SK-N-SH (cell line): ENCODE measurements at regions not wholly inside any gene's neighbourhood (a gene's known extent, or its start where the extent isn't known, plus 50 kb on each side); places are given as distances from the start of the nearest gene placed in this dataset.
A peak's percentile ranks its signal among the peaks of the same experiment; 100 is the strongest.

Source experiments
- CTCF ChIA-PET: fragments of 300-600, 350-600 bp; formaldehyde crosslinking; extraction: SDS; loops from one replicate; lab custom pipeline; 2021; lab: Yijun Ruan, JAX
- POLR2A ChIA-PET: fragments of 350-600 bp; sonication (Branson Sonifier 250); formaldehyde crosslinking; extraction: SDS; loops from one replicate; lab custom pipeline; 2020; ENCODE audit warnings: antibody characterized with exemption, inconsistent platforms; lab: Yijun Ruan, JAX
- DNase-seq: peaks from one replicate; pipeline ENCODE4 v3.0.0; 2012
- H2AFZ ChIP-seq: fragments of 200-600 bp; sonication (generic); 2 replicates; pipeline ENCODE4 v1.8.1; 2016; ENCODE audit warnings: antibody characterized with exemption, mild to moderate bottlenecking, low read depth
- H3F3A ChIP-seq: fragments of 200-600 bp; sonication (generic); replicated peaks from 2 replicates; pipeline ENCODE3; 2016; ENCODE audit warnings: antibody characterized with exemption, mild to moderate bottlenecking; ENCODE audit not compliant: insufficient read depth
- H3K27ac ChIP-seq, 2 experiments: fragments of 200-500 bp in 1 of 2; fragments of 200-600 bp in 1 of 2; sonication (Bioruptor generic) in 1 of 2; sonication (generic), shearing (Covaris generic) in 1 of 2; 2 replicates each; pipeline versions ENCODE4 v1.5.1 to v1.6.1; 2014 to 2016; ENCODE audit warnings: low read depth in 2 of 2, inconsistent platforms in 1 of 2, low read length in 1 of 2, mild to moderate bottlenecking in 1 of 2, mixed read lengths in 1 of 2
- H3K27me3 ChIP-seq: fragments of 200-600 bp; sonication (generic), shearing (Covaris generic); 2 replicates; pipeline ENCODE4 v1.6.1; 2016; ENCODE audit warnings: mixed run types; ENCODE audit not compliant: insufficient read depth
- H3K36me3 ChIP-seq, 2 experiments: fragments of 200-500 bp in 1 of 2; fragments of 200-600 bp in 1 of 2; sonication (Bioruptor generic) in 1 of 2; sonication (generic) in 1 of 2; replicated peaks in 1 of 2; 2 replicates each; pipeline versions ENCODE3 to v1.5.1; 2014 to 2016; ENCODE audit warnings: low read length in 1 of 2, mild to moderate bottlenecking in 1 of 2; ENCODE audit not compliant: insufficient read depth in 2 of 2, control insufficient read depth in 1 of 2
- H3K4me1 ChIP-seq, 2 experiments: fragments of 200-500 bp in 1 of 2; fragments of 200-600 bp in 1 of 2; sonication (Bioruptor generic) in 1 of 2; sonication (generic), shearing (Covaris generic) in 1 of 2; 2 replicates each; pipeline versions ENCODE4 v1.5.1 to v1.6.1; 2014 to 2016; ENCODE audit warnings: low read depth in 1 of 2, low read length in 1 of 2, mixed run types in 1 of 2; ENCODE audit not compliant: insufficient read depth in 2 of 2, control insufficient read depth in 1 of 2
- H3K4me2 ChIP-seq: fragments of 200-600 bp; sonication (generic), shearing (Covaris generic); 2 replicates; pipeline ENCODE4 v1.6.1; 2017; ENCODE audit warnings: mixed run types
- H3K4me3 ChIP-seq, 2 experiments: fragments of 200-500 bp in 1 of 2; fragments of 200-600 bp in 1 of 2; sonication (Bioruptor generic) in 1 of 2; sonication (generic), shearing (Covaris generic) in 1 of 2; 2 replicates each; pipeline versions ENCODE4 v1.5.1 to v1.8.1; 2014 to 2016; ENCODE audit warnings: low read depth in 2 of 2, inconsistent platforms in 1 of 2, low read length in 1 of 2, mild to moderate bottlenecking in 1 of 2, mixed read lengths in 1 of 2, moderate library complexity in 1 of 2
- H3K79me2 ChIP-seq: fragments of 200-600 bp; sonication (generic); 2 replicates; pipeline ENCODE4 v1.8.1; 2017; ENCODE audit warnings: mild to moderate bottlenecking; ENCODE audit not compliant: insufficient read depth
- H3K9ac ChIP-seq: fragments of 200-600 bp; sonication (generic); 2 replicates; pipeline ENCODE4 v1.6.1; 2017; ENCODE audit warnings: mixed run types
- H3K9me2 ChIP-seq: fragments of 200-600 bp; sonication (generic); 2 replicates; pipeline ENCODE4 v1.6.1; 2017; ENCODE audit warnings: mixed run types
- H3K9me3 ChIP-seq: fragments of 200-600 bp; sonication (generic); 2 replicates; pipeline ENCODE4 v1.6.1; 2017; ENCODE audit warnings: mixed run types, mild to moderate bottlenecking, moderate library complexity
- H4K20me1 ChIP-seq: fragments of 200-600 bp; sonication (generic); 2 replicates; pipeline ENCODE4 v1.6.1; 2017; ENCODE audit warnings: mild to moderate bottlenecking, mixed run types; ENCODE audit not compliant: insufficient read depth
- FOSL2 ChIP-seq: IDR thresholded peaks from 2 replicates; pipeline ENCODE4 v1.4.0; 2012; ENCODE audit warnings: low read depth, mild to moderate bottlenecking, moderate library complexity, borderline replicate concordance
- FOXJ3 ChIP-seq: sonication (generic); formaldehyde crosslinking; IDR thresholded peaks from 2 replicates; pipeline ENCODE4 v1.5.1; 2020; ENCODE audit warnings: mild to moderate bottlenecking, missing genetic modification reagents
- NFIC ChIP-seq: IDR thresholded peaks from 2 replicates; pipeline ENCODE4 v1.4.0; 2012; ENCODE audit warnings: borderline replicate concordance
- NRF1 ChIP-seq: IDR thresholded peaks from 2 replicates; pipeline ENCODE4 v1.6.1; 2012; ENCODE audit warnings: low read depth, mild to moderate bottlenecking, low read length
- POLR2AphosphoS5 ChIP-seq: IDR thresholded peaks from 2 replicates; pipeline ENCODE4 v1.6.1; 2012; ENCODE audit warnings: low read depth, low read length
- RAD21 ChIP-seq: IDR thresholded peaks from 2 replicates; pipeline ENCODE4 v1.6.1; 2012; ENCODE audit warnings: mild to moderate bottlenecking, low read length
- SIN3A ChIP-seq: IDR thresholded peaks from 2 replicates; pipeline ENCODE4 v1.6.1; 2012; ENCODE audit warnings: low read depth, mild to moderate bottlenecking, low read length, moderate library complexity, borderline replicate concordance
- TAF1 ChIP-seq: IDR thresholded peaks from 2 replicates; pipeline ENCODE4 v1.6.1; 2012; ENCODE audit warnings: low read depth, mild to moderate bottlenecking, low read length, moderate library complexity, borderline replicate concordance
- YY1 ChIP-seq: IDR thresholded peaks from 2 replicates; pipeline ENCODE4 v1.4.0; 2012; ENCODE audit warnings: low read depth, mild to moderate bottlenecking
- ZBTB33 ChIP-seq: IDR thresholded peaks from 2 replicates; pipeline ENCODE4 v1.4.0; 2012; ENCODE audit warnings: low read depth, borderline replicate concordance
- TF ChIP-seq, protein P1 (sequence below): fragments of 200-600 bp; sonication (generic); IDR thresholded peaks from 2 replicates; pipeline ENCODE4 v1.6.1; 2017; ENCODE audit warnings: antibody characterized with exemption, mild to moderate bottlenecking, moderate library complexity
- TF ChIP-seq, protein P2 (sequence below): IDR thresholded peaks from 2 replicates; pipeline ENCODE4 v1.4.0; 2012; ENCODE audit warnings: low read depth

DNA sequence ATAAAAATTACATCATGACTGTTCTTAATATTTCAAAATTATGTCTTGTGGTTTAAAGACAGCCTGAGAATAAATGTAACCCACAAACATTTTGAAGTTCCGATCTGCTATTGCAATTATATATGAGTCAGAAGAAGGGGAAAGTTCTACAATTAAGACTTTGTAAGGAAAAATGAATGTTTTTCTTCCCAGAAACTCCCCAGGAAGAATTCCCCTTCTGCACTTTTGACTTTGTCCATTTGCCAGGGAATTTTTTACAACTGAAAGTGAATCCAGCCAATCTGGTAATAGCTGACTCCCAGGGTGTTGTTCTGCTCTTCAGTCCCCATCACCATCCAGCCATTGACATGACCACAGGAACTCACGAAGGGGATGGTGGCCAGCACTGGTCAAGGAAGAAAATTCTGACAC is 61.6 kb upstream of the NOCT start (continued):
- TF ChIP-seq, protein P1, sequence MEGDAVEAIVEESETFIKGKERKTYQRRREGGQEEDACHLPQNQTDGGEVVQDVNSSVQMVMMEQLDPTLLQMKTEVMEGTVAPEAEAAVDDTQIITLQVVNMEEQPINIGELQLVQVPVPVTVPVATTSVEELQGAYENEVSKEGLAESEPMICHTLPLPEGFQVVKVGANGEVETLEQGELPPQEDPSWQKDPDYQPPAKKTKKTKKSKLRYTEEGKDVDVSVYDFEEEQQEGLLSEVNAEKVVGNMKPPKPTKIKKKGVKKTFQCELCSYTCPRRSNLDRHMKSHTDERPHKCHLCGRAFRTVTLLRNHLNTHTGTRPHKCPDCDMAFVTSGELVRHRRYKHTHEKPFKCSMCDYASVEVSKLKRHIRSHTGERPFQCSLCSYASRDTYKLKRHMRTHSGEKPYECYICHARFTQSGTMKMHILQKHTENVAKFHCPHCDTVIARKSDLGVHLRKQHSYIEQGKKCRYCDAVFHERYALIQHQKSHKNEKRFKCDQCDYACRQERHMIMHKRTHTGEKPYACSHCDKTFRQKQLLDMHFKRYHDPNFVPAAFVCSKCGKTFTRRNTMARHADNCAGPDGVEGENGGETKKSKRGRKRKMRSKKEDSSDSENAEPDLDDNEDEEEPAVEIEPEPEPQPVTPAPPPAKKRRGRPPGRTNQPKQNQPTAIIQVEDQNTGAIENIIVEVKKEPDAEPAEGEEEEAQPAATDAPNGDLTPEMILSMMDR = no peak
- TF ChIP-seq NRF1 (no peak), FOXJ3 (CRISPR knock-in tag) (no peak), FOSL2 (peak; percentile 52; the same call in 1 of the 2 replicates), SIN3A (no peak), YY1 (no peak), NFIC (peak; percentile 58; the same call in 1 of the 2 replicates), RAD21 (no peak)
- TF ChIP-seq, protein P2, sequence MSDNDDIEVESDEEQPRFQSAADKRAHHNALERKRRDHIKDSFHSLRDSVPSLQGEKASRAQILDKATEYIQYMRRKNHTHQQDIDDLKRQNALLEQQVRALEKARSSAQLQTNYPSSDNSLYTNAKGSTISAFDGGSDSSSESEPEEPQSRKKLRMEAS = no peak

DNA sequence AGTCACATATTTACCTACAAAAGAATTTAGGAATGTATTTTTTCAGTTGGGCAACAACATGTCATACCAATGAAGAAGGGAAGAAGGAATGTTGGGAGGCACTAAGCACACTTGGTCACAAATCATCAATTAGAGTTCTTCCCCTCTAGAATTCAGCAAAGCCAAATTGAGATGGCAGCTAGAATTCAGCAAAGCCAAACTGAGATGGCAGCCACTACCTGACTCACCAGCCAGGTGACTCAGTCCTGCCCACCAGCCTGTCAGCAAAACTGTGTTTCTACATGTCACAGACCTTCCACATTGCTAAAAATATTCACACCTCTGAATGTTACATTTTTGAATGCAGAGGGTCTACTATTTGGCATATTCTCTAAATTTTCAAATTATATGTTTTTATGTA is 63.2 kb upstream of the NOCT start:
- ChIA-PET POLR2A (no interaction called here), CTCF (interaction anchor here (0.7 to 1.3 kb wide), 2 partner anchors 14 to 17 kb away, joined by 3 to 6 read pairs; no protein-coding TSS in a partner anchor)
- no peak overlapping the region for H3K9ac ChIP-seq
- H4K20me1 ChIP-seq = no peaks in the 10 kb centered on the region
- no peak overlapping the region for H3K4me3 ChIP-seq
- H3K4me1 ChIP-seq = peaks cover 2 to 4% of the 10 kb centered on the region in 2 experiments
- no peak overlapping the region for H3K4me2 ChIP-seq
- H3K9me3 ChIP-seq = no peaks in the 10 kb centered on the region
- TF ChIP-seq FOSL2 (0 out of 2 replicates have a peak, but pooled peaks have one; percentile 15), FOXJ3 (CRISPR knock-in tag) (no peak), POLR2AphosphoS5 (no peak), TAF1 (no peak), ZBTB33 (no peak)
- H3K27ac ChIP-seq = no peak overlapping the region
- no peaks in the 10 kb centered on the region for H3K36me3 ChIP-seq
- no peaks in the 10 kb centered on the region for H3K9me2 ChIP-seq
- no peaks in the 10 kb centered on the region for H3K79me2 ChIP-seq
- peaks cover 3% of the 10 kb centered on the region for H3F3A ChIP-seq
- DNase-seq = no peak
- H2AFZ ChIP-seq = no peak overlapping the region
- no peaks in the 10 kb centered on the region for H3K27me3 ChIP-seq
